Right lobe of liver (tissue), 6 donors: ENCODE measurements at regions not wholly inside any gene's neighbourhood (a gene's known extent, or its start where the extent isn't known, plus 50 kb on each side); places are given as distances from the start of the nearest gene placed in this dataset.
A peak's percentile ranks its signal among the peaks of the same experiment; 100 is the strongest.

Experiments used
- ATAC-seq, 4 donors: fragments of 200-7000 bp; cut with Tn5 transposase; one replicate each; pipeline ENCODE4 v1.9.1; 2020; ENCODE audit warnings: mild to moderate bottlenecking in 4 of 4, moderate library complexity in 4 of 4
- DNase-seq, 3 donors: peaks; one replicate each; pipeline ENCODE4 v3.0.0-alpha.2; 2020
- H3K27ac ChIP-seq, 3 donors: fragments of 200-600 bp; one replicate each; pipeline ENCODE4 v1.8.0; 2022
- H3K27me3 ChIP-seq, 2 donors: fragments of 200-600 bp; one replicate each; pipeline ENCODE4 v1.8.0; 2022
- H3K36me3 ChIP-seq, 4 donors: fragments of 200-600 bp; sonication (generic) in 1 of 4; one replicate each; pipeline versions ENCODE4 v1.5.1 to v1.8.0; 2017 to 2022; ENCODE audit warnings: control low read depth in 1 of 4
- H3K4me1 ChIP-seq, 4 donors: fragments of 200-600 bp; sonication (generic) in 1 of 4; one replicate each; pipeline versions ENCODE4 v1.5.1 to v1.8.0; 2017 to 2022; ENCODE audit warnings: control low read depth in 1 of 4
- H3K4me3 ChIP-seq, 3 donors: fragments of 200-600 bp; one replicate each; pipeline ENCODE4 v1.8.0; 2022
- H3K9me3 ChIP-seq, 4 donors: fragments of 200-600 bp; sonication (generic) in 1 of 4; one replicate each; pipeline versions ENCODE4 v1.5.1 to v1.8.0; 2017 to 2022; ENCODE audit warnings: control low read depth in 1 of 4
- POLR2A ChIP-seq: fragments of 450-650 bp; IDR thresholded peaks from one replicate; pipeline ENCODE4 v1.6.1; 2017; ENCODE audit warnings: antibody characterized with exemption, mild to moderate bottlenecking
- WGBS: methylation state at CpG from one replicate; pipeline ENCODE4 v1.1.6; 2018; ENCODE audit warnings: low coverage, low lambda C conversion rate; ENCODE audit not compliant: insufficient coverage; ENCODE audit errors: missing lambda C conversion rate; 5-methylcytosine and 5-hydroxymethylcytosine counted together
- intact Hi-C, 2 donors: fragments of 100-400 bp; cut with DNase I; formaldehyde crosslinking; loops; one replicate each; pipeline versions ENCODE4 v1.11.2 to v1.14.1; 2022
- TF ChIP-seq, protein P1 (sequence below), 4 donors: fragments of 200-600 bp in 3 of 4; fragments of 450-650 bp in 1 of 4; IDR thresholded peaks; one replicate each; pipeline versions ENCODE4 v1.5.1 to v1.8.0; 2016 to 2022; ENCODE audit warnings: antibody characterized with exemption in 4 of 4, mild to moderate bottlenecking in 2 of 4
- donor health status: DM: no; HTN: yes; CAD: no.
- donor health status: DM: no; HTN: no; CAD: no.
- donor health status: DM: no; HTN: no; CAD: no.
- donor health status: DM: no; HTN: yes; CAD: no.
- donor health status: DM: no; HTN: yes; CAD: no.

DNA sequence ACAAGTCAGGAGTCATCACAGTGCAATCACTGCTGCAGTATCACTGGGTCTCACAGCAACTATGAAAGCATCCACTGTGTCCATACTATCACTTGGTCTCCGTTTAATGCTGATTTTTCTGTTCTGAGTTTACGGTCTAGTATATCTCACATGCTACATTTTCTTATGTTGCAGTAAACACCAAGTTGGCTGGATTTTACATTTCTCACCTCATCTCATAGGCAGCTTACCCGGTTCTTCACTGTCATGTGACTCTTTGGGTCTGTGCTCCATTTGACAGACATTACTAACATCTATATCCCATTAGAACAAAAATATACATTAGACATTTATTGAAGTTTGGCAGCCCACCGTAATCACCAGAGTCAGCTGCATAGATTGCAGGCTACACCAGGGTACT, 115.7 kb upstream of the PRMT8 start:
- intact Hi-C loops: no loop called here
- H3K4me3 ChIP-seq: no peak overlapping the region
- no peaks in the 10 kb centered on the region for H3K4me1 ChIP-seq
- 61% methylated on average over 4 of the region's 4 CpGs for WGBS
- H3K27me3 ChIP-seq: no peaks in the 10 kb centered on the region
- ATAC-seq: no peak
- TF ChIP-seq POLR2A: no peak
- TF ChIP-seq, protein P1, sequence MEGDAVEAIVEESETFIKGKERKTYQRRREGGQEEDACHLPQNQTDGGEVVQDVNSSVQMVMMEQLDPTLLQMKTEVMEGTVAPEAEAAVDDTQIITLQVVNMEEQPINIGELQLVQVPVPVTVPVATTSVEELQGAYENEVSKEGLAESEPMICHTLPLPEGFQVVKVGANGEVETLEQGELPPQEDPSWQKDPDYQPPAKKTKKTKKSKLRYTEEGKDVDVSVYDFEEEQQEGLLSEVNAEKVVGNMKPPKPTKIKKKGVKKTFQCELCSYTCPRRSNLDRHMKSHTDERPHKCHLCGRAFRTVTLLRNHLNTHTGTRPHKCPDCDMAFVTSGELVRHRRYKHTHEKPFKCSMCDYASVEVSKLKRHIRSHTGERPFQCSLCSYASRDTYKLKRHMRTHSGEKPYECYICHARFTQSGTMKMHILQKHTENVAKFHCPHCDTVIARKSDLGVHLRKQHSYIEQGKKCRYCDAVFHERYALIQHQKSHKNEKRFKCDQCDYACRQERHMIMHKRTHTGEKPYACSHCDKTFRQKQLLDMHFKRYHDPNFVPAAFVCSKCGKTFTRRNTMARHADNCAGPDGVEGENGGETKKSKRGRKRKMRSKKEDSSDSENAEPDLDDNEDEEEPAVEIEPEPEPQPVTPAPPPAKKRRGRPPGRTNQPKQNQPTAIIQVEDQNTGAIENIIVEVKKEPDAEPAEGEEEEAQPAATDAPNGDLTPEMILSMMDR (IDR thresholded peaks at IDR 0.05): no peak
- no peak overlapping the region for H3K27ac ChIP-seq
- no peak for DNase-seq
- H3K9me3 ChIP-seq: no peaks in the 10 kb centered on the region
- H3K36me3 ChIP-seq: no peaks in the 10 kb centered on the region

DNA sequence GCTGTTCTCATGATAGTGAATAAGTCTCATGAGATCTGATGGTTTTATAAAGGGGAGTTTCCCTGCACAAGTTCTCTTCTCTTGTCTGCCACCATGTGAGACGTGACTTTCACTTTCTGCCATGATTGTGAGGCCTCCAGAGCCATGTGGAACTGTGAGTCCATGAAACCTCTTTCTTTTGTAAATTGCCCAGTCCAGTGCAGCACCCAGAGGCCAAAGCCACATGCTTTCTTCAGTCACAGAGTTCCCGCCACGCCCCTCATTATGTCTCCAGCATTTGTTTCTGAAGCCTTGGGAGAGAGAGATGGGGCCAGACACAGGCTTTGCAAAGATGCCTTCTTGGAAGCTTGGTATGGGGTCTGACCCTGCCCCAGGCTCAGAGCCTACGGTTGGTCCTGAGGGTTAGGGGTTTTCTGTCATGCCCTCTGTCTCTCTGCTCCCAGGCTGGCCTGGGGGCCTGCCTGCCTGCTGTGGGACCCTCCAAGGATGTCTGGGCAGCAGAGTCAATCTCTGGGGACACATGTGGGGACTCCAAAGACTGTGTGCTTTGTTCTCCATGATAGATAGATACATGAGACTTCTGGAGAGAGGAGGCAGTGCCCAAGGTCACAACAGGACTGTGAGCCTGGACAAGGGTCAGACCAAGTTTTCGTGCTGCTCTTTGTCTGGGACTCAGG, 114.1 kb upstream of the PRMT8 start:
- Histone ChIP-seq H3K27me3 (no peaks in the 10 kb centered on the region), H3K9me3 (no peaks in the 10 kb centered on the region), H3K4me1 (no peaks in the 10 kb centered on the region), H3K36me3 (no peaks in the 10 kb centered on the region), H3K27ac (no peak overlapping the region), H3K4me3 (no peak overlapping the region)
- TF ChIP-seq POLR2A: no peak
- TF ChIP-seq, protein P1 (IDR thresholded peaks at IDR 0.05): no peak
- peak in 1 of 4 donors; percentile 27 for ATAC-seq
- intact Hi-C loops: no loop called here
- no peak for DNase-seq
- WGBS: 58% methylated on average over 4 of the region's 5 CpGs

DNA sequence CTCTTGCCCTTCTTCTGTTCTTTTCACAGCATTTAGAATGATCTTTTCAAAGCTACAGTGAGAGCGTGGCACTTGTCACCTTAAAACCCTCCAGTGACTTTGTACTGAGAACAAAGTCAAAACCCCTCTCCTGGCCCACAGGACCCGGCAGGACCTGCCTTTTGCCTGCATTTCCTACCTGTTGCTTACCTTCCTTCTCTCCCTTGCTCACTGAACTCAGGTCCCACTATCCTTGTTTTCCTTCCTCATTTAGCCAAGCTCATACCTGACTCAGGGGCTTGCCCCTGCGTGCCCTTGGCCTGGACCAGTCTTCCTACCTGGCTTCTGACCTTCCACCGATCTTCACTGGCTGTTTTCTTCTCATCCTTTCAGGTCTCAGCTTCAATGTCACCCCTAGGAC, 112.3 kb upstream of the PRMT8 start:
- DNase-seq (no peak), ATAC-seq (no peak)

DNA sequence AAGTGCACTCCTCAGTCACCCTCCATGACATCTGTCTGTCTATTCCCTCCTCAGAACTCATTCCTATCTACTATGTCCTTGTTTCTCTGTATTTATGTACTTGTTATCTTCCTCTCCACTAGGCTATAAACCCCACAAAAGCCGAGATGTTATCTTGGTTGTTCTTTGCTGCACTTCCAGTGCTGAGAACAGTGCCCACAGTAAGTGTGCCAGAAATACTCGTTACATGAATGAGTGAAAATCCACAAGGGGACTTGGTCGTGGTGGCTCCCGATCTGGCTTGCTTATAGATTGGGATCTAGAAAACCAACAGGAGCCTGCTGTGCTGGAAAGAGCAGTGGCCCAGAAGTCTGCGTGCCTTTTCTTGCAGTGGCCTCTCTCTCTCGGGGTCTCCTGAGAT, 111.9 kb upstream of the PRMT8 start:
- no peaks in the 10 kb centered on the region for H3K36me3 ChIP-seq
- TF ChIP-seq, protein P1 (IDR thresholded peaks at IDR 0.05): no peak
- TF ChIP-seq POLR2A: no peak
- H3K27ac ChIP-seq: no peak overlapping the region
- no peak for DNase-seq
- no peak overlapping the region for H3K4me3 ChIP-seq
- H3K27me3 ChIP-seq: no peaks in the 10 kb centered on the region
- WGBS: 33% methylated on average over 4 of the region's 6 CpGs
- H3K4me1 ChIP-seq: no peaks in the 10 kb centered on the region
- no peak for ATAC-seq
- intact Hi-C loops: no loop called here
- no peaks in the 10 kb centered on the region for H3K9me3 ChIP-seq

More for the DNA sequence above, 112.3 kb upstream of the PRMT8 start:
- intact Hi-C loops: no loop called here
- H3K27ac ChIP-seq: no peak overlapping the region
- H3K9me3 ChIP-seq: no peaks in the 10 kb centered on the region
- TF ChIP-seq, protein P1 (IDR thresholded peaks at IDR 0.05): no peak
- no peak for TF ChIP-seq POLR2A
- no peaks in the 10 kb centered on the region for H3K27me3 ChIP-seq
- no peak overlapping the region for H3K4me3 ChIP-seq
- WGBS: 66% methylated on average over 4 of the region's 4 CpGs
- H3K36me3 ChIP-seq: no peaks in the 10 kb centered on the region
- no peaks in the 10 kb centered on the region for H3K4me1 ChIP-seq
